Natural killer cell (primary cell): ENCODE measurements at regions not wholly inside any gene's neighbourhood (a gene's known extent, or its start where the extent isn't known, plus 50 kb on each side); places are given as distances from the start of the nearest gene placed in this dataset.

Source experiments
- ATAC-seq, 3 donors: fragments of 150-1000 bp in 2 of 3; fragments of 200-7000 bp in 1 of 3; cut with Tn5 transposase; 1 replicate in 1 of 3; 2 replicates in 2 of 3; pipeline ENCODE4 v1.10.0; 2021; ENCODE audit warnings: mild to moderate bottlenecking in 2 of 3, moderate library complexity in 2 of 3
- DNase-seq, 2 donors: peaks; one replicate each; pipeline versions ENCODE4 v3.0.0 to v3.0.0-alpha.2; 2013 to 2021; ENCODE audit warnings: mixed read lengths in 1 of 2
- H3K27ac ChIP-seq: one replicate; pipeline ENCODE4 v1.5.1; 2013; ENCODE audit warnings: mild to moderate bottlenecking, low read length
- H3K27me3 ChIP-seq: one replicate; pipeline ENCODE4 v1.6.1; 2013; ENCODE audit warnings: low read length; ENCODE audit not compliant: control insufficient read depth, insufficient read depth
- H3K36me3 ChIP-seq: one replicate; pipeline ENCODE4 v1.6.1; 2013; ENCODE audit warnings: low read length; ENCODE audit not compliant: control insufficient read depth, insufficient read depth
- H3K4me1 ChIP-seq: one replicate; pipeline ENCODE4 v1.6.1; 2013; ENCODE audit warnings: low read length; ENCODE audit not compliant: control insufficient read depth, insufficient read depth
- H3K4me3 ChIP-seq: one replicate; pipeline ENCODE4 v1.5.1; 2013; ENCODE audit warnings: low read length
- H3K9me3 ChIP-seq: one replicate; pipeline ENCODE4 v1.6.1; 2013; ENCODE audit warnings: low read length; ENCODE audit not compliant: control insufficient read depth, insufficient read depth
- H3K27ac Mint-ChIP-seq, 2 donors: one replicate each; pipeline ENCODE4 v1.8.0; 2022; ENCODE audit warnings: mild to moderate bottlenecking in 2 of 2, mixed read lengths in 2 of 2, moderate library complexity in 1 of 2
- H3K27me3 Mint-ChIP-seq, 2 donors: one replicate each; pipeline ENCODE4 v1.8.0; 2022; ENCODE audit warnings: low read depth in 2 of 2, mixed read lengths in 2 of 2
- H3K36me3 Mint-ChIP-seq: one replicate; pipeline ENCODE4 v1.8.0; 2022; ENCODE audit warnings: mixed read lengths
- H3K4me1 Mint-ChIP-seq, 2 donors: one replicate each; pipeline ENCODE4 v1.8.0; 2022; ENCODE audit warnings: mixed read lengths in 2 of 2
- H3K4me3 Mint-ChIP-seq: one replicate; pipeline ENCODE4 v1.8.0; 2022; ENCODE audit warnings: mild to moderate bottlenecking, moderate library complexity, mixed read lengths
- H3K9me3 Mint-ChIP-seq, 2 donors: one replicate each; pipeline ENCODE4 v1.8.0; 2022; ENCODE audit warnings: mixed read lengths in 2 of 2
- CTCF ChIP-seq: fragments of 200-600 bp; IDR thresholded peaks from one replicate; pipeline ENCODE4 v1.8.0; 2022; ENCODE audit warnings: antibody characterized with exemption
- WGBS: methylation state at CpG from one replicate; pipeline ENCODE4 v1.1.7; 2013; ENCODE audit warnings: missing lambda C conversion rate; ENCODE audit not compliant: insufficient coverage; 5-methylcytosine and 5-hydroxymethylcytosine counted together
- intact Hi-C: fragments of 100-400 bp; cut with micrococcal nuclease; formaldehyde crosslinking; loops from one replicate; pipeline ENCODE4 v1.14.2; 2022

- no peak overlapping the region for H3K27ac ChIP-seq
- H3K4me3 ChIP-seq = no peak overlapping the region
- no peak for ATAC-seq
- Mint-ChIP-seq H3K4me3 (no peak overlapping the region), H3K9me3 (peaks cover 3 to 7% of the 10 kb centered on the region in 2 donors), H3K27me3 (no peaks in the 10 kb centered on the region), H3K36me3 (no peaks in the 10 kb centered on the region), H3K4me1 (no peaks in the 10 kb centered on the region), H3K27ac (no peak overlapping the region)
- no peaks in the 10 kb centered on the region for H3K9me3 ChIP-seq
- 84% methylated on average over 2 of the region's 2 CpGs for WGBS
- H3K4me1 ChIP-seq = no peaks in the 10 kb centered on the region
- no peak for DNase-seq
- intact Hi-C loops = no loop called here
- no peaks in the 10 kb centered on the region for H3K36me3 ChIP-seq
- no peak for TF ChIP-seq CTCF
- H3K27me3 ChIP-seq = no peaks in the 10 kb centered on the region
Observed at GRCh38 chr2:59456285-59456684, 1097.2 kb downstream of the BCL11A start.

DNA sequence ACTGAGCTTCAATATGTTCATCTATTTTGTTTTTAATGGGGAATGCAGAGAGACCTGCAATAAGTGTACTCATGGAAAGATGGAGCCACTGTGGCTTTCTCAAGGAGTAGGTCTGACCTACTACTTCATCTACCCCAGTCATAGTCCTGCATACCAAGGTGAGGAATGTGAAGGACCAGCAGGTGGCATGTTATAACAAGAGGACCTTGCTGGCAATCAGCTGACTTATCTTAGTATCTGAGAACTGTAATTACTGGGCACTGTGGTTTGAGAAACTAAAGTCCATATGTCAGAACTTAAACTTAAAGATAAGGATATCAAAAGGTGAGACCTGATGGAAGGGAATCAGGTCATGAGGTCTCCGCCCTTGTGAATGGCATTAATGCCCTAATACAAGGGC is 1104.2 kb downstream of the BCL11A start:
- Mint-ChIP-seq H3K4me3 (no peak overlapping the region), H3K4me1 (no peaks in the 10 kb centered on the region), H3K9me3 (peaks cover 0 to 5% of the 10 kb centered on the region in 2 donors), H3K27me3 (no peaks in the 10 kb centered on the region), H3K27ac (no peak overlapping the region), H3K36me3 (no peaks in the 10 kb centered on the region)
- 67% methylated on average over 1 of the region's 1 CpG for WGBS
- Histone ChIP-seq H3K9me3 (no peaks in the 10 kb centered on the region), H3K4me3 (no peak overlapping the region), H3K4me1 (no peaks in the 10 kb centered on the region), H3K27ac (no peak overlapping the region), H3K27me3 (no peaks in the 10 kb centered on the region), H3K36me3 (no peaks in the 10 kb centered on the region)
- peak in 1 of 2 donors; percentile 15 for DNase-seq
- intact Hi-C loops = no loop called here
- ATAC-seq = no peak
- no peak for TF ChIP-seq CTCF

GRCh38 chr2:59440491-59440890 is 1113.0 kb downstream of the BCL11A start:
- no peak overlapping the region for H3K4me3 Mint-ChIP-seq
- intact Hi-C loops = no loop called here
- 93% methylated on average over 7 of the region's 7 CpGs for WGBS

More at GRCh38 chr2:59440491-59440890, 1113.0 kb downstream of the BCL11A start:
- Histone ChIP-seq H3K36me3 (no peaks in the 10 kb centered on the region), H3K4me3 (no peak overlapping the region), H3K4me1 (no peaks in the 10 kb centered on the region), H3K27ac (no peak overlapping the region), H3K27me3 (no peaks in the 10 kb centered on the region), H3K9me3 (no peaks in the 10 kb centered on the region)
- H3K36me3 Mint-ChIP-seq = no peaks in the 10 kb centered on the region
- H3K27me3 Mint-ChIP-seq = no peaks in the 10 kb centered on the region
- peaks cover 0 to 3% of the 10 kb centered on the region in 2 donors for H3K9me3 Mint-ChIP-seq
- TF ChIP-seq CTCF = no peak
- H3K4me1 Mint-ChIP-seq = no peaks in the 10 kb centered on the region
- ATAC-seq (no peak), DNase-seq (no peak)
- no peak overlapping the region for H3K27ac Mint-ChIP-seq
